GM23248 (cell line): ENCODE measurements at regions not wholly inside any gene's neighbourhood (a gene's known extent, or its start where the extent isn't known, plus 50 kb on each side); places are given as distances from the start of the nearest gene placed in this dataset.

Experiments used
- DNase-seq: peaks from one replicate; pipeline ENCODE4 v3.0.0-alpha.2; 2015
- H2AFZ ChIP-seq: fragments of 200-600 bp; sonication (generic); 2 replicates; pipeline ENCODE4 v1.6.1; 2016; ENCODE audit warnings: antibody characterized with exemption
- H3F3A ChIP-seq: fragments of 200-600 bp; sonication (generic); 2 replicates; pipeline ENCODE4 v1.6.1; 2016; ENCODE audit warnings: mild to moderate bottlenecking, antibody characterized with exemption, mixed run types; ENCODE audit not compliant: insufficient read depth
- H3K27ac ChIP-seq: fragments of 200-600 bp; sonication (generic); 2 replicates; pipeline ENCODE4 v1.5.1; 2016; ENCODE audit warnings: mild to moderate bottlenecking
- H3K27me3 ChIP-seq: fragments of 200-600 bp; sonication (generic); replicated peaks from 2 replicates; pipeline ENCODE4 v1.6.1; 2016; ENCODE audit warnings: mild to moderate bottlenecking; ENCODE audit not compliant: insufficient read depth
- H3K36me3 ChIP-seq: fragments of 200-600 bp; sonication (generic); 2 replicates; pipeline ENCODE4 v1.6.1; 2016; ENCODE audit warnings: low read depth, mild to moderate bottlenecking
- H3K4me1 ChIP-seq: fragments of 200-600 bp; sonication (generic); 2 replicates; pipeline ENCODE4 v1.6.1; 2016; ENCODE audit warnings: mild to moderate bottlenecking; ENCODE audit not compliant: insufficient read depth
- H3K4me2 ChIP-seq: fragments of 200-600 bp; sonication (generic); one replicate; pipeline ENCODE4 v1.6.1; 2016; ENCODE audit warnings: mild to moderate bottlenecking; ENCODE audit not compliant: unreplicated experiment
- H3K4me3 ChIP-seq: fragments of 200-600 bp; sonication (generic); 2 replicates; pipeline ENCODE4 v1.5.1; 2016; ENCODE audit warnings: mild to moderate bottlenecking
- H3K79me2 ChIP-seq: fragments of 200-600 bp; sonication (generic); 2 replicates; pipeline ENCODE4 v1.6.1; 2016; ENCODE audit warnings: mild to moderate bottlenecking; ENCODE audit not compliant: insufficient read depth
- H3K9ac ChIP-seq: fragments of 200-600 bp; sonication (generic); 2 replicates; pipeline ENCODE4 v1.6.1; 2016; ENCODE audit warnings: mild to moderate bottlenecking
- H3K9me2 ChIP-seq: fragments of 200-600 bp; sonication (generic); 2 replicates; pipeline ENCODE4 v1.6.1; 2016; ENCODE audit warnings: mixed run types, mild to moderate bottlenecking, moderate library complexity; ENCODE audit not compliant: insufficient read depth
- H3K9me3 ChIP-seq: fragments of 200-600 bp; sonication (generic); one replicate; pipeline ENCODE4 v1.6.1; 2017; ENCODE audit warnings: low read depth
- H4K20me1 ChIP-seq: fragments of 200-600 bp; sonication (generic); 2 replicates; pipeline ENCODE4 v1.6.0; 2016; ENCODE audit not compliant: insufficient read depth
- EZH2 ChIP-seq: fragments of 200-600 bp; sonication (generic); IDR thresholded peaks from 2 replicates; pipeline ENCODE4 v1.6.1; 2018; ENCODE audit warnings: antibody characterized with exemption, mild to moderate bottlenecking; ENCODE audit not compliant: insufficient read depth, poor library complexity, severe bottlenecking
- EZH2phosphoT487 ChIP-seq: fragments of 200-600 bp; sonication (generic); IDR thresholded peaks from 2 replicates; pipeline ENCODE4 v1.6.1; 2018; ENCODE audit warnings: antibody characterized with exemption, moderate library complexity, mild to moderate bottlenecking, low read depth; ENCODE audit not compliant: insufficient read depth
- WGBS, 2 experiments: methylation state at CpG; one replicate each; pipeline ENCODE4 v1.1.6; 2015 to 2017; ENCODE audit warnings: low lambda C conversion rate in 2 of 2, low coverage in 1 of 2; ENCODE audit errors: missing lambda C conversion rate in 2 of 2; 5-methylcytosine and 5-hydroxymethylcytosine counted together
- in situ Hi-C: fragments of 300-500 bp; cut with MboI; formaldehyde crosslinking; loops from 2 replicates; pipeline ENCODE4 v1.15.0; 2020

DNA sequence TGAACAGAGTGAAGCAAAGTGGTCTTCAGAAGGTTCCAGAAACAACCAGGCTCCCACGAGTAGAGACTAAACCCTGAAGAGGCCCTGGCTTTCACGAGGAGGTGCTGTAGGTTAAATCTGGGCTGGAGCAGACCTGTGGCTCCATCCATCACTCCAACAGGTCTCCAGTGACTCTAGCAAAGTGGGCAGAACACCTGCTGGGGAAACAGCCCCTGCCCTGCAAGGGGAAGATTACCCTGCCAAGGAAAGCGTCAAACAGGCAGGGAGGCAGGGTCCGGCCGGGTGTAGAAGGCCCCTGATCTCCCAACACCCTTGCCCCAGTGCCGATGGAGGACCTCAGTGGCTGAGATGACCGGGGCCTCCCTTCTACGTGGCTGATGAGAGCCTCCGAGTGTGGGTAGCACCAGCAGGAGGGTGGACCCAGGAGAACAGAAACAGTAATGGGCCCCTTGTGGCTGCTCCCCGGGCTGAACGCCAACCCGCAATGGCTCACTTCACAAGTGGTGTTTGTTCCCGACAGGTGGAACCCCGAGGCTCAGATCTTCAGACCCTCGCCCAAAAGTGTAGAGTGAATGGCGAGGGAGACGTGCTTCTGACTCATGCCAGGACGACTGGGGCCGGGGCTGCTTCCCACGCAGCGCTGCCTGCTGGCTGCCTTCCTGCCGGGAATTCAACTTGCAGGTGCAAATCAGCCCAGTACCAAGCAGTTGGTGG is 112.0 kb downstream of the SHANK2 start:
- Histone ChIP-seq H3K4me3 (no peak overlapping the region), H3K79me2 (no peaks in the 10 kb centered on the region), H3F3A (no peaks in the 10 kb centered on the region), H3K9ac (no peak overlapping the region), H3K9me2 (no peaks in the 10 kb centered on the region), H3K9me3 (no peaks in the 10 kb centered on the region), H4K20me1 (no peaks in the 10 kb centered on the region), H3K4me2 (no peak overlapping the region), H3K36me3 (no peaks in the 10 kb centered on the region), H3K4me1 (no peaks in the 10 kb centered on the region), H3K27ac (no peak overlapping the region), H2AFZ (no peak overlapping the region), H3K27me3 (no peaks in the 10 kb centered on the region)
- WGBS, 2 experiments, result 57 to 62% methylated on average over 22 of the region's 22 CpGs
- TF ChIP-seq EZH2 (no peak), EZH2phosphoT487 (no peak)
- in situ Hi-C loops, result no loop called here
- DNase-seq, result no peak

- Histone ChIP-seq H3K9me3 (no peaks in the 10 kb centered on the region), H3K79me2 (no peaks in the 10 kb centered on the region), H3K9me2 (no peaks in the 10 kb centered on the region), H3F3A (no peaks in the 10 kb centered on the region), H2AFZ (no peak overlapping the region), H4K20me1 (no peaks in the 10 kb centered on the region), H3K4me3 (no peak overlapping the region), H3K27ac (no peak overlapping the region), H3K36me3 (no peaks in the 10 kb centered on the region), H3K4me1 (no peaks in the 10 kb centered on the region), H3K9ac (no peak overlapping the region), H3K4me2 (no peak overlapping the region), H3K27me3 (no peaks in the 10 kb centered on the region)
- in situ Hi-C loops, result no loop called here
- DNase-seq, result peak; percentile 44
- TF ChIP-seq EZH2phosphoT487, result no peak
- TF ChIP-seq EZH2, result no peak
- WGBS, 2 experiments, result 8 to 9% methylated on average over 12 to 16 of the region's 16 CpGs
Observed at GRCh38 chr11:71139516-71140205, 112.7 kb downstream of the SHANK2 start.

GRCh38 chr11:71138737-71139425 is 113.5 kb downstream of the SHANK2 start:
- no peak overlapping the region for H2AFZ ChIP-seq
- no peaks in the 10 kb centered on the region for H3K79me2 ChIP-seq
- H3K9me3 ChIP-seq, result no peaks in the 10 kb centered on the region
- H3K36me3 ChIP-seq, result no peaks in the 10 kb centered on the region
- TF ChIP-seq EZH2phosphoT487, result no peak
- TF ChIP-seq EZH2, result no peak
- no peak overlapping the region for H3K27ac ChIP-seq
- H3K9ac ChIP-seq, result no peak overlapping the region
- H3K4me3 ChIP-seq, result no peak overlapping the region
- no peaks in the 10 kb centered on the region for H3K4me1 ChIP-seq
- H3K9me2 ChIP-seq, result no peaks in the 10 kb centered on the region
- H4K20me1 ChIP-seq, result no peaks in the 10 kb centered on the region
- DNase-seq, result no peak
- WGBS, 2 experiments, result 51 to 54% methylated on average over 15 of the region's 15 CpGs
- no peaks in the 10 kb centered on the region for H3F3A ChIP-seq
- no peak overlapping the region for H3K4me2 ChIP-seq
- in situ Hi-C loops, result no loop called here
- no peaks in the 10 kb centered on the region for H3K27me3 ChIP-seq

- 56 to 58% methylated on average over 9 of the region's 9 CpGs for WGBS, 2 experiments
Observed at GRCh38 chr11:71137376-71137775, 115.0 kb downstream of the SHANK2 start.

More at GRCh38 chr11:71137376-71137775, 115.0 kb downstream of the SHANK2 start:
- Histone ChIP-seq H3K36me3 (no peaks in the 10 kb centered on the region), H3K27ac (no peak overlapping the region), H2AFZ (no peak overlapping the region), H4K20me1 (no peaks in the 10 kb centered on the region), H3K79me2 (no peaks in the 10 kb centered on the region), H3K4me3 (no peak overlapping the region), H3K9ac (no peak overlapping the region), H3K9me3 (no peaks in the 10 kb centered on the region), H3K4me2 (no peak overlapping the region), H3K9me2 (no peaks in the 10 kb centered on the region), H3K4me1 (no peaks in the 10 kb centered on the region), H3F3A (no peaks in the 10 kb centered on the region), H3K27me3 (no peaks in the 10 kb centered on the region; the same call in 1 of the 2 replicates)
- DNase-seq, result no peak
- TF ChIP-seq EZH2phosphoT487 (no peak), EZH2 (no peak)
- in situ Hi-C loops, result no loop called here
